T-helper 1 cell treated with Interleukin-12 subunit alpha and Interleukin-12 subunit beta and Interleukin-4 antibody, amounts not matched to agents 30 μg/mL and 1 μg/mL, for 36 hours (primary cell): ENCODE measurements at regions not wholly inside any gene's neighbourhood (a gene's known extent, or its start where the extent isn't known, plus 50 kb on each side); places are given as distances from the start of the nearest gene placed in this dataset.

Experiments
- H3K27ac Mint-ChIP-seq: one replicate; pipeline ENCODE4 v1.8.0; 2021; ENCODE audit warnings: mild to moderate bottlenecking, mixed read lengths
- H3K27me3 Mint-ChIP-seq: one replicate; pipeline ENCODE4 v1.8.0; 2021; ENCODE audit warnings: low read depth, mixed read lengths
- H3K36me3 Mint-ChIP-seq: one replicate; pipeline ENCODE4 v1.8.0; 2021; ENCODE audit warnings: low read depth, mixed read lengths
- H3K4me1 Mint-ChIP-seq: one replicate; pipeline ENCODE4 v1.8.0; 2021; ENCODE audit warnings: low read depth, mixed read lengths
- H3K4me3 Mint-ChIP-seq: one replicate; pipeline ENCODE4 v1.8.0; 2021; ENCODE audit warnings: mild to moderate bottlenecking, moderate library complexity, mixed read lengths
- H3K9me3 Mint-ChIP-seq: one replicate; pipeline ENCODE4 v1.8.0; 2021; ENCODE audit warnings: mixed read lengths

DNA sequence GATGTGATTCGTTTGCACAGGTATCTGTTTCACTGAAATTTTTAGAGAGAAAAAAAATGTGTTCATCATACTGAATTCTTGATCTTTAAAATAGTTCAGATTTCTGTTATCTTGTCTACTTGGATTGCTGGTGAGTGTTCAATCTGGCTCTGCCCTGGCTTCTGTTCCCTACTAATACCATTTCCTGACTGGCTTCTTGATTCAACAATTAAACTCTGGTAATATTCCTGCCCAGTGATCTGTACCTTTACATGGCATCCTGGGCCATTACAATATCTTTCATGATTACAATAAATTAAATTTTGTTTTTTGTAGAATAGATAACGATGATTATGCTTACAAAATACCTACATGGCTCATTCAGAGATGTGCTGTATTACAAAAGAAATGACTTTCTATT lies 1388.0 kb upstream of the TENM3 start:
- Mint-ChIP-seq H3K4me3 (no peak overlapping the region), H3K9me3 (peaks cover 5% of the 10 kb centered on the region), H3K27me3 (no peaks in the 10 kb centered on the region), H3K36me3 (no peaks in the 10 kb centered on the region), H3K4me1 (no peaks in the 10 kb centered on the region), H3K27ac (no peak overlapping the region)

GRCh38 chr4:180860089-180860720 lies 1383.0 kb upstream of the TENM3 start:
- Mint-ChIP-seq H3K4me3 (no peak overlapping the region), H3K4me1 (no peaks in the 10 kb centered on the region), H3K27ac (no peak overlapping the region), H3K27me3 (no peaks in the 10 kb centered on the region), H3K36me3 (no peaks in the 10 kb centered on the region), H3K9me3 (peaks cover 14% of the 10 kb centered on the region)

GRCh38 chr4:180861651-180862050 lies 1381.6 kb upstream of the TENM3 start:
- Mint-ChIP-seq H3K4me1 (no peaks in the 10 kb centered on the region), H3K27me3 (no peaks in the 10 kb centered on the region), H3K36me3 (no peaks in the 10 kb centered on the region), H3K27ac (no peak overlapping the region), H3K9me3 (peaks cover 14% of the 10 kb centered on the region), H3K4me3 (no peak overlapping the region)

GRCh38 chr4:180866933-180867643 lies 1376.1 kb upstream of the TENM3 start:
- H3K9me3 Mint-ChIP-seq: peaks cover under 1% of the 10 kb centered on the region
- no peak overlapping the region for H3K27ac Mint-ChIP-seq
- no peaks in the 10 kb centered on the region for H3K4me1 Mint-ChIP-seq
- no peaks in the 10 kb centered on the region for H3K27me3 Mint-ChIP-seq
- H3K36me3 Mint-ChIP-seq: no peaks in the 10 kb centered on the region
- H3K4me3 Mint-ChIP-seq: no peak overlapping the region

GRCh38 chr4:180870623-180871022 lies 1372.6 kb upstream of the TENM3 start:
- Mint-ChIP-seq H3K9me3 (peaks cover 13% of the 10 kb centered on the region), H3K27ac (no peak overlapping the region), H3K27me3 (no peaks in the 10 kb centered on the region), H3K4me3 (no peak overlapping the region), H3K36me3 (no peaks in the 10 kb centered on the region), H3K4me1 (no peaks in the 10 kb centered on the region)

DNA sequence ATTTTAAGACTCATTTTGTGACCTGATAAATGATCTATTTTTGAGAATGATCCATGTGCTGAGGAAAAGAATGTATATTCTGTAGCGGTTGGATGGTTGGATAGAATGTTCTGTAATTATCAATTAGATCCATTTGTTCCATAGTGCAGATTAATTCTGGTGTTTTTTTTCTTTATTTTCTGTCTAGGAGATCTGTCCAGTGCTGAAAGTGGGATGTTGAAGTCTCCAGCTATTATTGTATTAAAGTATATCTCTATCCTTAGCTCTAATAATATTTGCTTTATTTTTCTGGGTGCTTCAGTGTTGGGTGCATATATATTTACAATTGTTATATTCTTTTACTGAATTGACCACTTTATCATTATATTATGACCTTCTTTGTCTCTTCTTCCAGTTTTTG lies 1344.9 kb upstream of the TENM3 start:
- H3K36me3 Mint-ChIP-seq: no peaks in the 10 kb centered on the region
- no peaks in the 10 kb centered on the region for H3K27me3 Mint-ChIP-seq
- no peak overlapping the region for H3K4me3 Mint-ChIP-seq

GRCh38 chr4:180900781-180901180 lies 1342.4 kb upstream of the TENM3 start:
- Mint-ChIP-seq H3K9me3 (no peaks in the 10 kb centered on the region), H3K36me3 (no peaks in the 10 kb centered on the region), H3K27ac (no peak overlapping the region), H3K27me3 (no peaks in the 10 kb centered on the region), H3K4me3 (no peak overlapping the region), H3K4me1 (no peaks in the 10 kb centered on the region)

More for the DNA sequence above, 1344.9 kb upstream of the TENM3 start:
- Mint-ChIP-seq H3K27ac (no peak overlapping the region), H3K4me1 (no peaks in the 10 kb centered on the region), H3K9me3 (no peaks in the 10 kb centered on the region)

GRCh38 chr4:180909279-180909678 lies 1333.9 kb upstream of the TENM3 start:
- Mint-ChIP-seq H3K9me3 (no peaks in the 10 kb centered on the region), H3K4me3 (no peak overlapping the region), H3K36me3 (no peaks in the 10 kb centered on the region), H3K27me3 (no peaks in the 10 kb centered on the region), H3K4me1 (no peaks in the 10 kb centered on the region), H3K27ac (no peak overlapping the region)

GRCh38 chr4:180913750-180914149 lies 1329.5 kb upstream of the TENM3 start:
- H3K4me1 Mint-ChIP-seq: no peaks in the 10 kb centered on the region
- H3K36me3 Mint-ChIP-seq: no peaks in the 10 kb centered on the region

GRCh38 chr4:180923486-180923885 lies 1319.7 kb upstream of the TENM3 start:
- Mint-ChIP-seq H3K9me3 (no peaks in the 10 kb centered on the region), H3K36me3 (no peaks in the 10 kb centered on the region), H3K4me3 (no peak overlapping the region), H3K27me3 (no peaks in the 10 kb centered on the region), H3K27ac (no peak overlapping the region), H3K4me1 (no peaks in the 10 kb centered on the region)

More at GRCh38 chr4:180913750-180914149, 1329.5 kb upstream of the TENM3 start:
- no peaks in the 10 kb centered on the region for H3K9me3 Mint-ChIP-seq
- no peak overlapping the region for H3K4me3 Mint-ChIP-seq
- no peaks in the 10 kb centered on the region for H3K27me3 Mint-ChIP-seq
- no peak overlapping the region for H3K27ac Mint-ChIP-seq

- Mint-ChIP-seq H3K4me1 (no peaks in the 10 kb centered on the region), H3K36me3 (no peaks in the 10 kb centered on the region), H3K4me3 (no peak overlapping the region), H3K27me3 (no peaks in the 10 kb centered on the region), H3K27ac (no peak overlapping the region), H3K9me3 (no peaks in the 10 kb centered on the region)
Measured at GRCh38 chr4:180925805-180926204, 1317.4 kb upstream of the TENM3 start.

DNA sequence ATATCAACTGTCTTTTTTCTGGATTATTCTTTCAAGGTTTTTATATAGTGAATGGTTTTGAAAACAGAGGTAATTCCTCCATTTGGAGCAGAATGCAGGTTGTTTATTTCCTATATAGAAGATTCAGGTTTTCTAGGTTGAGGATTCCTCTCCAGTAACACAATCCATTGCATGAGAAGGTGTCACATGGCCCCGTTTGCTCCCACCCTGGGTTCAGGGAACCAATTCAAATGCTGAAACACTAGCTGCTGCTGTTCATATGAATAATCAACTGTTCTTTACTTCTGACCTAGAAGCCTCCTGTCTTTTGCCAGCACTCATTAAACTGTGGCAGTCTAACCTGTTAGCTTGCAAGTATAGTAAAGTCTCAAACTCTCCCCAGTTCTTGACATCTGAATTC lies 1316.9 kb upstream of the TENM3 start:
- H3K4me1 Mint-ChIP-seq: no peaks in the 10 kb centered on the region
- H3K27me3 Mint-ChIP-seq: no peaks in the 10 kb centered on the region
- H3K36me3 Mint-ChIP-seq: no peaks in the 10 kb centered on the region
- no peak overlapping the region for H3K27ac Mint-ChIP-seq
- no peaks in the 10 kb centered on the region for H3K9me3 Mint-ChIP-seq
- H3K4me3 Mint-ChIP-seq: no peak overlapping the region

GRCh38 chr4:180932370-180933001 lies 1310.7 kb upstream of the TENM3 start:
- Mint-ChIP-seq H3K27ac (no peak overlapping the region), H3K36me3 (no peaks in the 10 kb centered on the region), H3K27me3 (no peaks in the 10 kb centered on the region), H3K4me1 (no peaks in the 10 kb centered on the region), H3K9me3 (no peaks in the 10 kb centered on the region), H3K4me3 (no peak overlapping the region)

GRCh38 chr4:180937083-180937482 lies 1306.1 kb upstream of the TENM3 start:
- H3K4me1 Mint-ChIP-seq: no peaks in the 10 kb centered on the region
- H3K27me3 Mint-ChIP-seq: no peaks in the 10 kb centered on the region
- H3K27ac Mint-ChIP-seq: no peak overlapping the region
- H3K9me3 Mint-ChIP-seq: no peaks in the 10 kb centered on the region
- no peak overlapping the region for H3K4me3 Mint-ChIP-seq
- no peaks in the 10 kb centered on the region for H3K36me3 Mint-ChIP-seq

GRCh38 chr4:180940680-180941079 lies 1302.5 kb upstream of the TENM3 start:
- Mint-ChIP-seq H3K36me3 (no peaks in the 10 kb centered on the region), H3K4me1 (no peaks in the 10 kb centered on the region), H3K4me3 (no peak overlapping the region), H3K27me3 (no peaks in the 10 kb centered on the region), H3K27ac (no peak overlapping the region), H3K9me3 (no peaks in the 10 kb centered on the region)
